ENCODE measurements at regions not wholly inside any gene's neighbourhood (a gene's known extent, or its start where the extent isn't known, plus 50 kb on each side); places are given as distances from the start of the nearest gene placed in this dataset.

DNA sequence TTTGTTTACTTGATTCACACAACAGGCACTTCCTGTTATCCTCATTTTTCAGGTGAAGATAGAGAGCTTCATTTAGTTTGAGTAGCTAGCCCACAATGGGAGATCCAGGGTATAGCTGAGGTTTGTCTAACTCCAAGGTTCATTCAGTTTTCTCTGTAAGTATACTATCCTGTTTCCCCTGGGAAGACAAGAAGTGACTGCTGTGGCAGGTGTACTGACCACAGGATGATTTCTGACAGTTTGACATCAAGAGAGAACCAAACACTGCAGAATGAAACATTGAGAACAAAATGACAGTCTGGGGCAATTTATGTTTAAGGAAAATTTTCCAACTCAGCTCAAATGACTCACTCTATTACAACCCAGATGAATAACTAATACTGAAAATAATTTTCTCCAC is 958.0 kb downstream of the STPG2 start:
- no peaks in the 10 kb centered on the region for H3K79me2 ChIP-seq (ENCODE audit: insufficient read depth, low read length)
- H3K4me1 ChIP-seq (ENCODE audit: insufficient read depth, low read length, severe bottlenecking): no peaks in the 10 kb centered on the region
- no peaks in the 10 kb centered on the region for H3F3A ChIP-seq (ENCODE audit: insufficient read depth, low read length)
- H3K4me3 ChIP-seq (ENCODE audit: low read depth, low read length, poor library complexity, severe bottlenecking): no peak overlapping the region
- H3K27me3 ChIP-seq (ENCODE audit: insufficient read depth, low read length): no peaks in the 10 kb centered on the region
- H3K4me2 ChIP-seq (ENCODE audit: low read length): no peak overlapping the region
- TF ChIP-seq EZH2 (IDR thresholded peaks at IDR 0.05; ENCODE audit: borderline replicate concordance, low read length): no peak
- TF ChIP-seq, protein P1, sequence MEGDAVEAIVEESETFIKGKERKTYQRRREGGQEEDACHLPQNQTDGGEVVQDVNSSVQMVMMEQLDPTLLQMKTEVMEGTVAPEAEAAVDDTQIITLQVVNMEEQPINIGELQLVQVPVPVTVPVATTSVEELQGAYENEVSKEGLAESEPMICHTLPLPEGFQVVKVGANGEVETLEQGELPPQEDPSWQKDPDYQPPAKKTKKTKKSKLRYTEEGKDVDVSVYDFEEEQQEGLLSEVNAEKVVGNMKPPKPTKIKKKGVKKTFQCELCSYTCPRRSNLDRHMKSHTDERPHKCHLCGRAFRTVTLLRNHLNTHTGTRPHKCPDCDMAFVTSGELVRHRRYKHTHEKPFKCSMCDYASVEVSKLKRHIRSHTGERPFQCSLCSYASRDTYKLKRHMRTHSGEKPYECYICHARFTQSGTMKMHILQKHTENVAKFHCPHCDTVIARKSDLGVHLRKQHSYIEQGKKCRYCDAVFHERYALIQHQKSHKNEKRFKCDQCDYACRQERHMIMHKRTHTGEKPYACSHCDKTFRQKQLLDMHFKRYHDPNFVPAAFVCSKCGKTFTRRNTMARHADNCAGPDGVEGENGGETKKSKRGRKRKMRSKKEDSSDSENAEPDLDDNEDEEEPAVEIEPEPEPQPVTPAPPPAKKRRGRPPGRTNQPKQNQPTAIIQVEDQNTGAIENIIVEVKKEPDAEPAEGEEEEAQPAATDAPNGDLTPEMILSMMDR (IDR thresholded peaks at IDR 0.05; ENCODE audit: low read length): no peak
- H2AFZ ChIP-seq (ENCODE audit: low read length): no peak overlapping the region
- no peaks in the 10 kb centered on the region for H3K36me3 ChIP-seq (ENCODE audit: insufficient read depth, low read length)
- H3K9me2 ChIP-seq (ENCODE audit: low read depth, low read length): no peaks in the 10 kb centered on the region
- no peak overlapping the region for H3K9ac ChIP-seq (ENCODE audit: low read length)
- H4K20me1 ChIP-seq (ENCODE audit: insufficient read depth, low read length): no peaks in the 10 kb centered on the region
- no peak overlapping the region for H3K27ac ChIP-seq (ENCODE audit: low read depth, low read length, poor library complexity, severe bottlenecking)
- H3K9me3 ChIP-seq (ENCODE audit: low read length): no peaks in the 10 kb centered on the region

DNA sequence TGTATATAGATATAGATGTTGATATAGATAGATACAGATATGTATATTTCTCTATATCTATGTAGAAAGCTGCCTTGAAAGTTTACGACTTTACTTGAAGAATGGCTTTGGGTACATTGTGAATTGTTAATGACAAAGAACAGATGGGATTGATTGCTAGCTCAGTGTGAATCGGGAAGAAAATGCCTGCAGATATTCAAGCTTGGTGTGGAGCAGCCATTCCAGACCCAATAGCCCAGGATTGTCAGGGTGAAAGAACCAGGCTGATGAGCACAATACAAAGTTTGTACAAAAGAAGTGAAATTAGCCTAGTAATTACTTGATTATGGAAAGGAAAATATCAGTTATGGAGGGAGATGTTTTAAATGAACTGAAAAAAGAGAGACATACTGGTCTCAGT is 946.2 kb downstream of the STPG2 start:
- TF ChIP-seq EZH2 (IDR thresholded peaks at IDR 0.05; ENCODE audit: borderline replicate concordance, low read length): no peak
- TF ChIP-seq, protein P1 (IDR thresholded peaks at IDR 0.05; ENCODE audit: low read length): no peak
- no peaks in the 10 kb centered on the region for H3K36me3 ChIP-seq (ENCODE audit: insufficient read depth, low read length)
- no peak overlapping the region for H3K9ac ChIP-seq (ENCODE audit: low read length)
- no peaks in the 10 kb centered on the region for H3K79me2 ChIP-seq (ENCODE audit: insufficient read depth, low read length)
- H3K27ac ChIP-seq (ENCODE audit: low read depth, low read length, poor library complexity, severe bottlenecking): no peak overlapping the region
- H2AFZ ChIP-seq (ENCODE audit: low read length): no peak overlapping the region
- H3K27me3 ChIP-seq (ENCODE audit: insufficient read depth, low read length): no peaks in the 10 kb centered on the region
- no peaks in the 10 kb centered on the region for H3K4me1 ChIP-seq (ENCODE audit: insufficient read depth, low read length, severe bottlenecking)
- H4K20me1 ChIP-seq (ENCODE audit: insufficient read depth, low read length): no peaks in the 10 kb centered on the region
- H3K9me3 ChIP-seq (ENCODE audit: low read length): no peaks in the 10 kb centered on the region
- no peak overlapping the region for H3K4me2 ChIP-seq (ENCODE audit: low read length)
- no peaks in the 10 kb centered on the region for H3K9me2 ChIP-seq (ENCODE audit: low read depth, low read length)
- H3K4me3 ChIP-seq (ENCODE audit: low read depth, low read length, poor library complexity, severe bottlenecking): no peak overlapping the region
- H3F3A ChIP-seq (ENCODE audit: insufficient read depth, low read length): no peaks in the 10 kb centered on the region

- H4K20me1 ChIP-seq (ENCODE audit: insufficient read depth, low read length): no peaks in the 10 kb centered on the region
- H3K9ac ChIP-seq (ENCODE audit: low read length): no peak overlapping the region
- no peak overlapping the region for H2AFZ ChIP-seq (ENCODE audit: low read length)
- H3K4me1 ChIP-seq (ENCODE audit: insufficient read depth, low read length, severe bottlenecking): no peaks in the 10 kb centered on the region
- H3K27ac ChIP-seq (ENCODE audit: low read depth, low read length, poor library complexity, severe bottlenecking): no peak overlapping the region
- H3K79me2 ChIP-seq (ENCODE audit: insufficient read depth, low read length): no peaks in the 10 kb centered on the region
- no peaks in the 10 kb centered on the region for H3F3A ChIP-seq (ENCODE audit: insufficient read depth, low read length)
- H3K4me2 ChIP-seq (ENCODE audit: low read length): no peak overlapping the region
- TF ChIP-seq, protein P1 (IDR thresholded peaks at IDR 0.05; ENCODE audit: low read length): no peak
- no peak for TF ChIP-seq EZH2 (IDR thresholded peaks at IDR 0.05; ENCODE audit: borderline replicate concordance, low read length)
- no peak overlapping the region for H3K4me3 ChIP-seq (ENCODE audit: low read depth, low read length, poor library complexity, severe bottlenecking)
- no peaks in the 10 kb centered on the region for H3K27me3 ChIP-seq (ENCODE audit: insufficient read depth, low read length)
- H3K9me3 ChIP-seq (ENCODE audit: low read length): no peaks in the 10 kb centered on the region
- H3K9me2 ChIP-seq (ENCODE audit: low read depth, low read length): no peaks in the 10 kb centered on the region
- H3K36me3 ChIP-seq (ENCODE audit: insufficient read depth, low read length): no peaks in the 10 kb centered on the region
These were observed 934.5 kb downstream of the STPG2 start for GRCh38 chr4:97208749-97209148.
